Panc1 (cell line): ENCODE measurements at regions not wholly inside any gene's neighbourhood (a gene's known extent, or its start where the extent isn't known, plus 50 kb on each side); places are given as distances from the start of the nearest gene placed in this dataset.

Experiments
- POLR2AphosphoS5 ChIP-seq: IDR thresholded peaks from 2 replicates; pipeline ENCODE4 v1.6.1; 2012; ENCODE audit warnings: mild to moderate bottlenecking, low read depth, low read length, moderate library complexity
- SIN3A ChIP-seq: IDR thresholded peaks from 2 replicates; pipeline ENCODE4 v1.6.1; 2012; ENCODE audit warnings: low read depth, mild to moderate bottlenecking, low read length, moderate library complexity, borderline replicate concordance; ENCODE audit not compliant: insufficient read depth
- TCF7L2 ChIP-seq: IDR thresholded peaks from 2 replicates; pipeline ENCODE4 v1.6.1; 2011; ENCODE audit warnings: mild to moderate bottlenecking, low read depth, low read length, inconsistent platforms
- TF ChIP-seq, protein P1 (sequence below): fragments of 450-650 bp; IDR thresholded peaks from 2 replicates; pipeline ENCODE4 v1.5.1; 2017; ENCODE audit warnings: mild to moderate bottlenecking
- TF ChIP-seq, protein P2 (sequence below), 2 experiments: IDR thresholded peaks; 2 replicates each; pipeline ENCODE4 v1.6.1; 2011 to 2012; ENCODE audit warnings: low read depth in 2 of 2, control low read depth in 1 of 2, low read length in 1 of 2, mild to moderate bottlenecking in 1 of 2, moderate library complexity in 1 of 2; ENCODE audit not compliant: insufficient read depth in 1 of 2

- TF ChIP-seq, protein P1, sequence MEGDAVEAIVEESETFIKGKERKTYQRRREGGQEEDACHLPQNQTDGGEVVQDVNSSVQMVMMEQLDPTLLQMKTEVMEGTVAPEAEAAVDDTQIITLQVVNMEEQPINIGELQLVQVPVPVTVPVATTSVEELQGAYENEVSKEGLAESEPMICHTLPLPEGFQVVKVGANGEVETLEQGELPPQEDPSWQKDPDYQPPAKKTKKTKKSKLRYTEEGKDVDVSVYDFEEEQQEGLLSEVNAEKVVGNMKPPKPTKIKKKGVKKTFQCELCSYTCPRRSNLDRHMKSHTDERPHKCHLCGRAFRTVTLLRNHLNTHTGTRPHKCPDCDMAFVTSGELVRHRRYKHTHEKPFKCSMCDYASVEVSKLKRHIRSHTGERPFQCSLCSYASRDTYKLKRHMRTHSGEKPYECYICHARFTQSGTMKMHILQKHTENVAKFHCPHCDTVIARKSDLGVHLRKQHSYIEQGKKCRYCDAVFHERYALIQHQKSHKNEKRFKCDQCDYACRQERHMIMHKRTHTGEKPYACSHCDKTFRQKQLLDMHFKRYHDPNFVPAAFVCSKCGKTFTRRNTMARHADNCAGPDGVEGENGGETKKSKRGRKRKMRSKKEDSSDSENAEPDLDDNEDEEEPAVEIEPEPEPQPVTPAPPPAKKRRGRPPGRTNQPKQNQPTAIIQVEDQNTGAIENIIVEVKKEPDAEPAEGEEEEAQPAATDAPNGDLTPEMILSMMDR, result no peak
- no peak for TF ChIP-seq POLR2AphosphoS5
- TF ChIP-seq, protein P2, sequence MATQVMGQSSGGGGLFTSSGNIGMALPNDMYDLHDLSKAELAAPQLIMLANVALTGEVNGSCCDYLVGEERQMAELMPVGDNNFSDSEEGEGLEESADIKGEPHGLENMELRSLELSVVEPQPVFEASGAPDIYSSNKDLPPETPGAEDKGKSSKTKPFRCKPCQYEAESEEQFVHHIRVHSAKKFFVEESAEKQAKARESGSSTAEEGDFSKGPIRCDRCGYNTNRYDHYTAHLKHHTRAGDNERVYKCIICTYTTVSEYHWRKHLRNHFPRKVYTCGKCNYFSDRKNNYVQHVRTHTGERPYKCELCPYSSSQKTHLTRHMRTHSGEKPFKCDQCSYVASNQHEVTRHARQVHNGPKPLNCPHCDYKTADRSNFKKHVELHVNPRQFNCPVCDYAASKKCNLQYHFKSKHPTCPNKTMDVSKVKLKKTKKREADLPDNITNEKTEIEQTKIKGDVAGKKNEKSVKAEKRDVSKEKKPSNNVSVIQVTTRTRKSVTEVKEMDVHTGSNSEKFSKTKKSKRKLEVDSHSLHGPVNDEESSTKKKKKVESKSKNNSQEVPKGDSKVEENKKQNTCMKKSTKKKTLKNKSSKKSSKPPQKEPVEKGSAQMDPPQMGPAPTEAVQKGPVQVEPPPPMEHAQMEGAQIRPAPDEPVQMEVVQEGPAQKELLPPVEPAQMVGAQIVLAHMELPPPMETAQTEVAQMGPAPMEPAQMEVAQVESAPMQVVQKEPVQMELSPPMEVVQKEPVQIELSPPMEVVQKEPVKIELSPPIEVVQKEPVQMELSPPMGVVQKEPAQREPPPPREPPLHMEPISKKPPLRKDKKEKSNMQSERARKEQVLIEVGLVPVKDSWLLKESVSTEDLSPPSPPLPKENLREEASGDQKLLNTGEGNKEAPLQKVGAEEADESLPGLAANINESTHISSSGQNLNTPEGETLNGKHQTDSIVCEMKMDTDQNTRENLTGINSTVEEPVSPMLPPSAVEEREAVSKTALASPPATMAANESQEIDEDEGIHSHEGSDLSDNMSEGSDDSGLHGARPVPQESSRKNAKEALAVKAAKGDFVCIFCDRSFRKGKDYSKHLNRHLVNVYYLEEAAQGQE (IDR thresholded peaks at IDR 0.05; ENCODE audit: insufficient read depth in 1 of 2, low read depth in 2 of 2, low read length in 1 of 2), result no peak
- no peak for TF ChIP-seq SIN3A
- no peak for TF ChIP-seq TCF7L2
Observed at GRCh38 chr22:22712666-22713365, 68.4 kb downstream of the GGTLC2 start.
